ENCODE measurements at regions not wholly inside any gene's neighbourhood (a gene's known extent, or its start where the extent isn't known, plus 50 kb on each side); places are given as distances from the start of the nearest gene placed in this dataset.
A peak's percentile ranks its signal among the peaks of the same experiment; 100 is the strongest.

DNA sequence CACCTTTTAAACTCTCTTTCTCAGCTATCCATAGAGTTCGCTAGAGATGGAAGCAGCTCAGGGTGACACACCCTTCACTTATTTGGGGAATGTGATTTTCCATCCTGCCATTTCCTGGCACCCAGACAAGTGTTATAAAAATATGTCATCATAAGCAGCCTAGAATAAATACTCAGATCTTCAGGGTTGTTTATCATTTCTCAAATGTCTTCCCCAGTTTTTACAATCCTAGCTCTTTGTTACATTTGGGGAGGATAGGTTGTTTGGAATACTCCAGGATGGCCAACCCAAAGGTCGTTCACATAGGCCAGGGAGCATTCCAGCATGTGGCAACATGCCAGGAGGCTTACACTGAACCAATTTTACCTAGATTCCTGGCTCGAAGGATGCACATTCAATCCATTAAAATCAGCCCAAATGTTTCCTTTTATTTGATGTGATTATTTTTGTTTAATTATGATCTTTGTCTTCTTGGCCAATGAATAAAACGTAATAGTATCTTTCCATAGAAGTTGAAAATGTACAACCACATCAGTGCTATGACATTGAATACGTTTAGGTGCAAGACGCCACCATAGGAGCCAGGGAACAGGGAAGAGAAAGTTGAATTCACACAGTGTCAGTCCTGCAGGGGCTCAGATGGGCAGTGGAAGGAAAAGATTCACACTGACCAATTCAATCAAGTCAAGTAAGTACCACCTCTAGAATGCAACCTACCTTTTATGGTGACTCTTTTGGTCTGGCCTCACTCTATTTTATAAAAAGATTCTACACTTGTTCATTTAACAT is 537.7 kb upstream of the MDFIC2 start:
- no peak for DNase-seq (ENCODE audit: low spot score)
- ATAC-seq (ENCODE audit: low FRiP score) = peak; percentile 85
- TF ChIP-seq, protein P1, sequence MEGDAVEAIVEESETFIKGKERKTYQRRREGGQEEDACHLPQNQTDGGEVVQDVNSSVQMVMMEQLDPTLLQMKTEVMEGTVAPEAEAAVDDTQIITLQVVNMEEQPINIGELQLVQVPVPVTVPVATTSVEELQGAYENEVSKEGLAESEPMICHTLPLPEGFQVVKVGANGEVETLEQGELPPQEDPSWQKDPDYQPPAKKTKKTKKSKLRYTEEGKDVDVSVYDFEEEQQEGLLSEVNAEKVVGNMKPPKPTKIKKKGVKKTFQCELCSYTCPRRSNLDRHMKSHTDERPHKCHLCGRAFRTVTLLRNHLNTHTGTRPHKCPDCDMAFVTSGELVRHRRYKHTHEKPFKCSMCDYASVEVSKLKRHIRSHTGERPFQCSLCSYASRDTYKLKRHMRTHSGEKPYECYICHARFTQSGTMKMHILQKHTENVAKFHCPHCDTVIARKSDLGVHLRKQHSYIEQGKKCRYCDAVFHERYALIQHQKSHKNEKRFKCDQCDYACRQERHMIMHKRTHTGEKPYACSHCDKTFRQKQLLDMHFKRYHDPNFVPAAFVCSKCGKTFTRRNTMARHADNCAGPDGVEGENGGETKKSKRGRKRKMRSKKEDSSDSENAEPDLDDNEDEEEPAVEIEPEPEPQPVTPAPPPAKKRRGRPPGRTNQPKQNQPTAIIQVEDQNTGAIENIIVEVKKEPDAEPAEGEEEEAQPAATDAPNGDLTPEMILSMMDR (IDR thresholded peaks at IDR 0.05) = no peak

DNA sequence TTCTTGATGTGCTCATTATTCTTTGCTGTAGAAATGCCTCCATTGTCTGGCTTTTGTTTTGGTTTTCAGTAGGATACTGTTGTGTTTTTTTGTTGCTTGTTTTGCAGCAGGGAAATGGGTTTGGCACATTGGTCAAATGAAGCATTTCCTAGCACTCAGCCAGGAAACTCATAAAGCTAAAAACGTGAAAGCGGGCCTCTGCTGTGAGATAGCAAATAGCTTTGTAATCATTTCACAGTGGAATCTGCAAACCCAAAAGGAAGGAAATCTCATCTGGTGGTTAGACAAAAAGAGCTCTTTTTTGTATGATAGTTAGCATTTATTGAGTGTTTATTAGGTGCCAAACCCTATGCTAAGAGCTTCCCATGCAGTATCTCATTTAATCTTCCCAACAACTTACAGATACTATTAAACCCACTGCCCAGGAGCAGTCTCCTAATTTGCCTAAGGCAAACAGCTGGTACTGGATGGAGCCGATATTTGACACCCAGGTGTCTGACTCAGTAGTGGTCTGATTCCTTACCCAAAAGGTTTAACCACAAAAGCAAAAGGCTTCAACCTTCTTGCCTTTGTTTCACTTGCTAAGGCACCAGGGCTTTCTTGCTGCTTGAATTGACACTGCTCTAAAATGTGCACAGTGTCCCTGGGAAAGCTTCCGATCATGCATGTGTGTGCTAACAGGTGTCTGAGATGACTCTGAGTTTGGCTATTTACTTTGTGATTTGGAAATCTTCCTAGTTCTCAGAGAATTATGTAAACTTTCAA is 527.9 kb upstream of the MDFIC2 start:
- ATAC-seq (ENCODE audit: low FRiP score) = no peak
- no peak for DNase-seq (ENCODE audit: low spot score)
- TF ChIP-seq, protein P1 (IDR thresholded peaks at IDR 0.05) = no peak

DNA sequence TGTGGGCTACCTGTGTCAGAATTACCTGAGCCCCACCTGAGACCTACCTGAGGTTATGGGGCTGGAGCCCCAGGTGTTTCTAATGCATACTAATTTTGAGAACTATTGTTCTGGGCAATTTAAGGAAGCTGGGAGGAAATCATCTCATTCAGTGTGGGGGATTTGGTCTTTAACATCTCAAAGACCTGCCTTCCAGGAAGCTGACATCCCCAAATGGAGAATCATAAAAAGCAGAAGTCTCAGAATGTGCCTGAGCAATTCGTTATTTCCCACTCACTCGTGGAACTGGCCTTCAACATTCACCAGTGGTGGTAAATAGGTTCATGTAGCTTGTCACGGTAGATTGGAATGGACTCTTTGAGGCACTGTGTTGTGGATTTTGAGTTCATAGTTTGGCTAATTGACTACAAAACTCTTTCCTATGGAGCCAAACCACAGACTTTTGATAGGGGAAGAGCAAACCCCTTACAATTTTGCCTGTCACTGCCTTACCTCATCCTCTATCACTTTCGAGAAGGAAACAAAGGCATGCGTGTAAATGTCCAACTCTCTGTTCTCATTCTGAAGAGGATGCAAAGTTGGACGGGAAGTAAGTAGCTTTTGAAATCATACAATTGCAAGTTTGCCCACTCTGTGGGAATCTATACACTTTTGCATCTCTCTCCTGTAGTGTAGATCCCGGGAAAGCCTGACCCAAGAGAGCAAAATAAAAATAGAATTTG is 521.0 kb upstream of the MDFIC2 start:
- TF ChIP-seq, protein P1 (IDR thresholded peaks at IDR 0.05) = no peak
- DNase-seq (ENCODE audit: low spot score) = no peak
- no peak for ATAC-seq (ENCODE audit: low FRiP score)

DNA sequence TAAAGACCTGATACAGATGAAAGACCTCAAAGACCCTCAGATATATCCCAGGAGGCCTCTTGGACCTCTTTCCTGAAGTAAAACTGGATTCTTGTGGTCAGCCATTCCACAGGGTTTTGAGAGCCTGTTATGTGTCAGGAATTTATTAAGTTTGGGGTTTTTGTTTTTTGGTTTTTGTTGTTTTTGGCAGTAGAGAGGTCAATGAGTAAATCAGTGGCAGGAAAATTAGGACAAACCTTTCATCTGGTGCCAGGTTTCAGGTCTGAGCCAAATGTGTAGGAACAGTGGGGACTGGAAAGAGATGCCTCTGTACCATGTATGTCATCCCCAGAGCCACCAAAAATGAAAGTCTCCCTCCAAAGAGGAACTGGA is 520.4 kb upstream of the MDFIC2 start:
- no peak for DNase-seq (ENCODE audit: low spot score)

DNA sequence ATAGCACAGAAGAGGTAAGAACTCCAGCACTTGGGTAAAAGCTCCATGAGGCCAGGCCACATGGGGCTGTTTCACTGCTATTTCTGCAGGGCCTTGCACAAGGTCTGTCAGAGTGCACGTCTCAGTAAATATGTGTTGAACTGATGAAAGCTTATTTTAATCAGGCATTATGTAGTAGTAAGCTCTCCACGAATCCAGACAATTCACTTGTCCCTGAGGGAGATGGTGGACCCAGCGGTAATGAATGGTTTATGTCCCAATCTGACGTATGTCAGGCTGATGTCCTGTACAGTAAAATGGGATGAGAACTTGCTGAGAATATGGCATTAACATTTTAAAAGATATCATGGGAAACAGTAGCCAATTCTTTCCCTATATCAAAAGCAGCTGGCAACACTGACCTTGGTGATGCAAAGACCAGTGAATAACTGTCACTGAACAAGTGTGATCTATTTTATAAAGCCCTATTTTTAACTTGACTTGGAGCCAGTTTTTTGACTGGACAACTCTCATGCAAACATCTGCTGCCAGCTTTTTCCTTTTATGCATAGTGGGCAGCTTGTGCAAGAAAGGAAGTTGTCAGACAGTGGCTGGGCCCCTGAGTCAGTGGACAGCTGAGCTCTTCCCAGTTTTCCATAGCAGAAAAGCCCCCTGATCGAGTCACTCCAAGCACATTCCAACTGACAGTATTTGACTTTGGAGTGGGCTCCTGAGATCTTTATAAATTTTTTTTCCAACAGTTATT is 519.8 kb upstream of the MDFIC2 start:
- DNase-seq (ENCODE audit: low spot score) = no peak
- TF ChIP-seq, protein P1 (IDR thresholded peaks at IDR 0.05) = no peak
- peak; percentile 64 for ATAC-seq (ENCODE audit: low FRiP score)

More for the DNA sequence above, 520.4 kb upstream of the MDFIC2 start:
- TF ChIP-seq, protein P1 (IDR thresholded peaks at IDR 0.05) = no peak
- no peak for ATAC-seq (ENCODE audit: low FRiP score)

DNA sequence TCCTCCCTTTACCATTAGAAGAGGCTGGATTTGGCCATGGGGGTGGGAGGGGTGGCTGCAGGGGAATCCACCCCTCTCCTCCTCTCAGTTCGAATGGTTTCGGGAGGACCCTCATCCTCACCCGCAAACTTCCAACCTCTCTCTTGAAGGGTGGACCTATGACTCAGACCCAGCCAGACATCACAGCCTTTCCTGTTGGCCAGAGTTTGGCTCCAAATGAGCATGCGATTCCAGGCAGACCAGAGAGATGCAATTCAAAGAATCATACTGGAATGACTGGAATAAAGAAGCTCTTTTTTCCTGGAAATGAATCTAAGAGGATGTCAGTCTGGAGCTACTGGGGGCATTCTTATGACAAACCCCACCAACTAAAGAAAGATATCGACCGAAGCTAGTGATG is 516.7 kb upstream of the MDFIC2 start:
- DNase-seq (ENCODE audit: low spot score) (no peak), ATAC-seq (ENCODE audit: low FRiP score) (peak; percentile 80)
- TF ChIP-seq, protein P1 (IDR thresholded peaks at IDR 0.05) = no peak

All from omental fat pad (tissue), 3 donors.